Medulla oblongata (tissue), 1 donor: ENCODE measurements at regions not wholly inside any gene's neighbourhood (a gene's known extent, or its start where the extent isn't known, plus 50 kb on each side); places are given as distances from the start of the nearest gene placed in this dataset.

Experiments used
- DNase-seq: peaks from one replicate; pipeline ENCODE4 v3.0.0-alpha.2; 2015; ENCODE audit errors: extremely low spot score

- no peak for DNase-seq
Measured at GRCh38 chr10:110355141-110355831, 50.6 kb upstream of the SMNDC1 start.

GRCh38 chr10:110355922-110356627, 51.4 kb upstream of the SMNDC1 start:
- no peak for DNase-seq

GRCh38 chr10:110356628-110357245, 52.0 kb upstream of the SMNDC1 start:
- DNase-seq = no peak

- no peak for DNase-seq
Measured at GRCh38 chr10:110357252-110357780, 52.6 kb upstream of the SMNDC1 start.

GRCh38 chr10:110357871-110358270, 53.2 kb upstream of the SMNDC1 start:
- DNase-seq = no peak

- DNase-seq = no peak
Measured at GRCh38 chr10:110358278-110358677, 53.6 kb upstream of the SMNDC1 start.

- DNase-seq = no peak
Measured at GRCh38 chr10:110358869-110359629, 54.3 kb upstream of the SMNDC1 start.

GRCh38 chr10:110360857-110361474, 56.2 kb upstream of the SMNDC1 start:
- DNase-seq = no peak

GRCh38 chr10:110361800-110362456, 57.2 kb upstream of the SMNDC1 start:
- no peak for DNase-seq

- peak; percentile 53 for DNase-seq
Measured at GRCh38 chr10:110363572-110364411, 59.1 kb upstream of the SMNDC1 start.

- no peak for DNase-seq
Measured at GRCh38 chr10:110364531-110364937, 59.8 kb upstream of the SMNDC1 start.

GRCh38 chr10:110365356-110366143, 60.8 kb upstream of the SMNDC1 start:
- DNase-seq = no peak

GRCh38 chr10:110366635-110367034, 61.9 kb upstream of the SMNDC1 start:
- no peak for DNase-seq

GRCh38 chr10:110368002-110368401, 63.3 kb upstream of the SMNDC1 start:
- DNase-seq = no peak

- no peak for DNase-seq
Measured at GRCh38 chr10:110368556-110368955, 63.8 kb upstream of the SMNDC1 start.

GRCh38 chr10:110370006-110370405, 65.3 kb upstream of the SMNDC1 start:
- no peak for DNase-seq

GRCh38 chr10:110372656-110373055, 67.9 kb upstream of the SMNDC1 start:
- no peak for DNase-seq

- DNase-seq = no peak
Measured at GRCh38 chr10:110373059-110373458, 68.3 kb upstream of the SMNDC1 start.
